Renal cortex interstitium (tissue), 11 donors: ENCODE measurements at regions not wholly inside any gene's neighbourhood (a gene's known extent, or its start where the extent isn't known, plus 50 kb on each side); places are given as distances from the start of the nearest gene placed in this dataset.
"Not testable (repeated sequence)": the region's sequence is repeated elsewhere in the genome, so short reads cannot be mapped to it uniquely, and the experiment has no call there.

Source experiments
- DNase-seq, 11 donors: peaks; one replicate each; pipeline ENCODE4 v3.0.0-alpha.2; 2013; ENCODE audit warnings: low read depth in 9 of 11, low spot score in 4 of 11; ENCODE audit errors: extremely low read depth in 1 of 11

DNA sequence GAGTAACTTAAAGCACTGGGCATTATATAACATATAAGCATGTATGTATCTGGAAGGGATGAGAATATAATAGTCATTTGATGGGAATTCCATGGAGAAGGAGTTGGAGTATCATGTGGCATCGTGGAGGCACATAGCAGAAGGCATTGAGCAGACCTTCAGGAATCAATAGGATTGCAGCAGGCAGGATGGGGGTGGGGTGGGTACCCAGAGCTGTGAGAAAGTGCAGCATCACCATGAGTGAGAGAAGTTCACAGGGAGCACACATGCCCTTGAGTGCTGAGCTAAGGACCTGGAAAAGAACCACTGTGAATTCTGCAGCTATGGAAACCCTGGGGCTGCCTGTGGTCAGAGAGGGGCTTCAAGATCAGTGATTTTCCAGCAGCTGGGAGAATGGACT is 57.3 kb downstream of the MED10 start:
- no peak for DNase-seq

- no peak for DNase-seq
Observed at GRCh38 chr5:6319116-6319515, 59.2 kb downstream of the MED10 start.

- DNase-seq: no peak
Observed at GRCh38 chr5:6317116-6317798, 61.1 kb downstream of the MED10 start.

GRCh38 chr5:6315580-6315979 is 62.8 kb downstream of the MED10 start:
- DNase-seq: no peak

- DNase-seq: no peak
Observed at GRCh38 chr5:6311568-6312501, 66.5 kb downstream of the MED10 start.

- no peak for DNase-seq
Observed at GRCh38 chr5:6309949-6310348, 68.4 kb downstream of the MED10 start.

DNA sequence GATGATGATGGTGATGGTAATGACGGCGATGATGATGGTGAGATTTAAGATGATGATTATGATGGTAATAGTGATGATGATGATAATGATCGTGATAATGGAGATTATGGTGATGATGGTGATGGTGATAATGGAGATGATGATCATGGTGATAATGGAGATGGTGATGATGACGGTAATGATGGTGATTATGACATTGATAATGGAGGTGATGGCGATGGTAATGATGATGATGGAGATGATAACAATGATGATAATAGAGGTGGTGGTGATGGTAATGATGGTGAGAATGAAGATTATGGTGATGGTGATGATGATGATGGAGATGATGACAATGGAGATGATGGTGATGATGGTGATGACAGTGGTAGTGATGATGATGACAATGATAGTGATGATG is 69.7 kb downstream of the MED10 start:
- no peak for DNase-seq

GRCh38 chr5:6307304-6307703 is 71.0 kb downstream of the MED10 start:
- no peak for DNase-seq

- DNase-seq: no peak
Observed at GRCh38 chr5:6305853-6306252, 72.5 kb downstream of the MED10 start.

DNA sequence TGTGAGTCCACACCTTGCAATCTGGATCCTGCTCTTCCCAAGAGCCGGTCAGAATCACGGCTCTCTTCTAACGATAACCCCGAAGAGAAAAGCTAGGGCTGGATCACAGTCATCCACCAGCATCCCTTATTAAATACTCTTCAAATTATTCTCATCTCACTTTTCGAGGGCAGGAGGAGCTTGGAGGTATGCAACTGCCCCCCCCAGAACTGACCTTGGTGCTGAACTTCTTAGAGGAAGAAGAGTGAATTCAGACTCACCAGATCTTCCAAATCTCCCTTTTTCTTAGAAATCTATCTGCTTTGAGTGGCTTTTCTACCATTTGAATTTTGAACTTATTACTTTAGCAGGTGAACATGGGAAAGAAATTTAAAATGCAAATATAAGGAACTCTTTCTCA is 75.7 kb downstream of the MED10 start:
- DNase-seq: peak in 1 of 11 donors; percentile 20

GRCh38 chr5:6302075-6302474 is 76.3 kb downstream of the MED10 start:
- no peak for DNase-seq

- no peak for DNase-seq
Observed at GRCh38 chr5:6296524-6296923, 81.8 kb downstream of the MED10 start.

DNA sequence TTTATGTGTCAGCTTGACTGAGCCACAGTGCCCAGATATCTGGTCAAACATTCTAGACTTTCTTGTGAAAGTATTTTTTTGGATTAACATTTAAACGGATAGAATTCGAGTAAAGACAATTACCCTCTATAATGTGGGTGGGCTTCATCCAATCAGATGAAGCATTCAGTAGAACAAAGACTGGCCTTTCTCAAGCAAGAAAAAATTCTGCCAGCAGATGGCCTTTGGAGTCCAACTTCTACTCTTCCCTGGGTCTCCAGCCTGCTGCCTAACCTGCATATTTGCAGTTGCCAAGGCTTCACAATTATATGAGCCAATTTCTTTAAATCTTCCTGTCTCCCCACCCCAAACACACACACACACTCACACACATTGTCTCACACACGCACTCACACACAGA is 86.4 kb downstream of the MED10 start:
- no peak for DNase-seq

GRCh38 chr5:6289239-6289638 is 89.1 kb downstream of the MED10 start:
- no peak for DNase-seq

GRCh38 chr5:6287176-6287575 is 91.2 kb downstream of the MED10 start:
- peak in 4 of 11 donors; percentile 8 to 24 (median 24) for DNase-seq

- no peak for DNase-seq
Observed at GRCh38 chr5:6286404-6286803, 91.9 kb downstream of the MED10 start.

- not testable (repeated sequence) for DNase-seq
Observed at GRCh38 chr5:6284491-6284890, 93.9 kb downstream of the MED10 start.

- no peak for DNase-seq
Observed at GRCh38 chr5:6282352-6282751, 96.0 kb downstream of the MED10 start.

DNA sequence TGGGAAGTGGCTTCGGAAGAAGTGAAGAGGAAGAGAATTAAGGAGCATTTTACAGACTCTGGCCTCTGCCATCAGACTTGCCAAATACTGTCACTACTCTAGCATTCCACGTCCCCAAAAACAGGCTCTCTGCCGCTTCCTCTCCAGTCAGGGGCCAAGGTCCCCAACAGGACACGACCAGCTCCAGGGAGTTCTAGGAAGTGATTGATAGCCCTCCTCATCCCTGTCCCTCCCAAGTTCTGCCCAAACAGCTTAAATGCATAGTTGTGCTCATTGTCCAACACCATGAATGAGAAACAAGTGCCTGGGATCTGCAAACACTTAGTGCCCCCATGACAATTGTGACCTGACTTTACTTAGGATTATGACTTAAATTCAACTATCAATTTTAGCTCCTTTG is 96.5 kb downstream of the MED10 start:
- DNase-seq: no peak

DNA sequence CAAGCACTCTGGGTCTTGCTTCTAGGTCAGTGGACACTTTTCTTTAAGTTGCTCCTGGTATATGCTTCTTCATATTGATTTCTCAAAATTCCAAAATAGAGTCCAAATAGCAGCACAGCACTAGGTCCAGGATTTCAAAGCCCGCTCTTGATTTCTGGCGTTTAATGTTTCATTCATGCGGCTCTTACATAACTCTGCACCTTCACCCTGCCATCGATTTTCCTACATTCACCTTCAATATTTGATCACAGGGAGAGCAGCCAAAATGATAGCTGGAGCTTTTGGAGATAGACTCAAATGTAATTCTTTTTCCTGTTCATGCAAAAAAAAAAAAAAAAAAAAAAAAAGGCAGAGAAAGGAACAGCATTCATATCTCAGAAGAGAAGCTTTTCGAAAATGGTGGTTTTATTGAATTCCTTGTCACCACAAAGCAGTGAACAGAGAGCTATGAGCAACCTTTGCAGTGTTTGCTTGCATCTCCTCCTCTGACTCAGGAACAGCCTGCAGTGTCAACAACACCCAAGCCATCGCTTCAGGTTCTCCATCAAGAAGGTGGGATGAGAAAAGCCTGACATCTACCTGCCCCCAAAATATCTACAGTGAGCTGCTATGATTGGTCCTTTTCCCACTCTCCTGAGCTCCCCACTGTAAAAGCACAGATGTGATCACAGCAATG is 97.8 kb downstream of the MED10 start:
- DNase-seq: no peak
